SK-N-SH (cell line): ENCODE measurements at regions not wholly inside any gene's neighbourhood (a gene's known extent, or its start where the extent isn't known, plus 50 kb on each side); places are given as distances from the start of the nearest gene placed in this dataset.

Experiments used
- ELF1 ChIP-seq: IDR thresholded peaks from 2 replicates; pipeline ENCODE4 v1.4.0; 2012
- EP300 ChIP-seq, 2 experiments: IDR thresholded peaks; 2 replicates each; pipeline versions ENCODE4 v1.4.0 to v1.6.1; 2012; ENCODE audit warnings: borderline replicate concordance in 1 of 2, low read depth in 1 of 2, low read length in 1 of 2
- JUND ChIP-seq: IDR thresholded peaks from 2 replicates; pipeline ENCODE4 v1.4.0; 2012
- MEF2A ChIP-seq: IDR thresholded peaks from 2 replicates; pipeline ENCODE4 v1.4.0; 2012; ENCODE audit warnings: low read depth, borderline replicate concordance
- POLR2AphosphoS5 ChIP-seq: IDR thresholded peaks from 2 replicates; pipeline ENCODE4 v1.6.1; 2012; ENCODE audit warnings: low read depth, low read length
- SMC3 ChIP-seq: IDR thresholded peaks from 2 replicates; pipeline ENCODE4 v1.6.1; 2012; ENCODE audit warnings: low read depth, low read length, improper control_type of control experiment
- TEAD4 ChIP-seq: IDR thresholded peaks from 2 replicates; pipeline ENCODE4 v1.4.0; 2012; ENCODE audit warnings: mild to moderate bottlenecking, borderline replicate concordance; ENCODE audit not compliant: insufficient read depth
- YY1 ChIP-seq: IDR thresholded peaks from 2 replicates; pipeline ENCODE4 v1.4.0; 2012; ENCODE audit warnings: low read depth, mild to moderate bottlenecking
- TF ChIP-seq, protein P1 (sequence below): fragments of 200-600 bp; sonication (generic); IDR thresholded peaks from 2 replicates; pipeline ENCODE4 v1.6.1; 2017; ENCODE audit warnings: antibody characterized with exemption, mild to moderate bottlenecking, moderate library complexity
- TF ChIP-seq, protein P2 (sequence below): IDR thresholded peaks from 2 replicates; pipeline ENCODE4 v1.4.0; 2012; ENCODE audit warnings: low read depth
- TF ChIP-seq, protein P3 (sequence below): IDR thresholded peaks from 2 replicates; pipeline ENCODE4 v1.4.0; 2012; ENCODE audit warnings: low read depth, borderline replicate concordance

DNA sequence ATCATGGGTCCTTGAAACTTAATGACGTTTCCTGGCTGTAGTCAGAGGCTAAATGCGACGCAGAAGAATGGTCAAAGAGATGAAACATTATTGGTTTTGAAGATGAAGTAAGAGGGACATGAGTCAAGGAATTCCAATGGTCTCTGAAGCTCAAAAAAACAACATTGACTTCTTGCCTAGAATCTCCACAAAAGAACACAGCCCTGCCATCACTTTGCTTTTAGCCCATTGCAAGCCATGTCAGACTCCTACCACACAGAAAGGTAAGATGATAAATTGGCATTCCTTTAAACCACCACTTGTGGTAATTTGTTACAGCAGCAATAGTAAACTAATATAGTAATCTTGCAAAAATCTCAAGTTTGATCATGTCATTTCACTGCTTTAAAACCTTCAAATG, 109.4 kb downstream of the TMEM26 start:
- TF ChIP-seq ELF1 (no peak), JUND (no peak), MEF2A (no peak), POLR2AphosphoS5 (no peak), TEAD4 (no peak), YY1 (no peak), EP300 (IDR thresholded peaks at IDR 0.05; ENCODE audit: borderline replicate concordance in 1 of 2, low read depth in 1 of 2, low read length in 1 of 2) (no peak), SMC3 (no peak)
- TF ChIP-seq, protein P1, sequence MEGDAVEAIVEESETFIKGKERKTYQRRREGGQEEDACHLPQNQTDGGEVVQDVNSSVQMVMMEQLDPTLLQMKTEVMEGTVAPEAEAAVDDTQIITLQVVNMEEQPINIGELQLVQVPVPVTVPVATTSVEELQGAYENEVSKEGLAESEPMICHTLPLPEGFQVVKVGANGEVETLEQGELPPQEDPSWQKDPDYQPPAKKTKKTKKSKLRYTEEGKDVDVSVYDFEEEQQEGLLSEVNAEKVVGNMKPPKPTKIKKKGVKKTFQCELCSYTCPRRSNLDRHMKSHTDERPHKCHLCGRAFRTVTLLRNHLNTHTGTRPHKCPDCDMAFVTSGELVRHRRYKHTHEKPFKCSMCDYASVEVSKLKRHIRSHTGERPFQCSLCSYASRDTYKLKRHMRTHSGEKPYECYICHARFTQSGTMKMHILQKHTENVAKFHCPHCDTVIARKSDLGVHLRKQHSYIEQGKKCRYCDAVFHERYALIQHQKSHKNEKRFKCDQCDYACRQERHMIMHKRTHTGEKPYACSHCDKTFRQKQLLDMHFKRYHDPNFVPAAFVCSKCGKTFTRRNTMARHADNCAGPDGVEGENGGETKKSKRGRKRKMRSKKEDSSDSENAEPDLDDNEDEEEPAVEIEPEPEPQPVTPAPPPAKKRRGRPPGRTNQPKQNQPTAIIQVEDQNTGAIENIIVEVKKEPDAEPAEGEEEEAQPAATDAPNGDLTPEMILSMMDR = no peak
- TF ChIP-seq, protein P2, sequence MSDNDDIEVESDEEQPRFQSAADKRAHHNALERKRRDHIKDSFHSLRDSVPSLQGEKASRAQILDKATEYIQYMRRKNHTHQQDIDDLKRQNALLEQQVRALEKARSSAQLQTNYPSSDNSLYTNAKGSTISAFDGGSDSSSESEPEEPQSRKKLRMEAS = no peak
- TF ChIP-seq, protein P3, sequence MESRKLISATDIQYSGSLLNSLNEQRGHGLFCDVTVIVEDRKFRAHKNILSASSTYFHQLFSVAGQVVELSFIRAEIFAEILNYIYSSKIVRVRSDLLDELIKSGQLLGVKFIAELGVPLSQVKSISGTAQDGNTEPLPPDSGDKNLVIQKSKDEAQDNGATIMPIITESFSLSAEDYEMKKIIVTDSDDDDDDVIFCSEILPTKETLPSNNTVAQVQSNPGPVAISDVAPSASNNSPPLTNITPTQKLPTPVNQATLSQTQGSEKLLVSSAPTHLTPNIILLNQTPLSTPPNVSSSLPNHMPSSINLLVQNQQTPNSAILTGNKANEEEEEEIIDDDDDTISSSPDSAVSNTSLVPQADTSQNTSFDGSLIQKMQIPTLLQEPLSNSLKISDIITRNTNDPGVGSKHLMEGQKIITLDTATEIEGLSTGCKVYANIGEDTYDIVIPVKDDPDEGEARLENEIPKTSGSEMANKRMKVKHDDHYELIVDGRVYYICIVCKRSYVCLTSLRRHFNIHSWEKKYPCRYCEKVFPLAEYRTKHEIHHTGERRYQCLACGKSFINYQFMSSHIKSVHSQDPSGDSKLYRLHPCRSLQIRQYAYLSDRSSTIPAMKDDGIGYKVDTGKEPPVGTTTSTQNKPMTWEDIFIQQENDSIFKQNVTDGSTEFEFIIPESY = no peak
